Dendritic cell treated with granulocyte-macrophage colony-stimulating factor and Interleukin-4, amounts not matched to agents 40 ng/mL and 50 ng/mL, for 4 days (primary cell): ENCODE measurements at regions not wholly inside any gene's neighbourhood (a gene's known extent, or its start where the extent isn't known, plus 50 kb on each side); places are given as distances from the start of the nearest gene placed in this dataset.

Source experiments
- H3K27ac Mint-ChIP-seq: one replicate; pipeline ENCODE4 v1.8.0; 2022; ENCODE audit warnings: mild to moderate bottlenecking, mixed read lengths
- H3K27me3 Mint-ChIP-seq: one replicate; pipeline ENCODE4 v1.8.0; 2022; ENCODE audit warnings: mild to moderate bottlenecking, mixed read lengths
- H3K36me3 Mint-ChIP-seq: one replicate; pipeline ENCODE4 v1.8.0; 2022; ENCODE audit warnings: low read depth, mixed read lengths
- H3K4me1 Mint-ChIP-seq: one replicate; pipeline ENCODE4 v1.8.0; 2022; ENCODE audit warnings: low read depth, mixed read lengths
- H3K4me3 Mint-ChIP-seq: one replicate; pipeline ENCODE4 v1.8.0; 2022; ENCODE audit warnings: mild to moderate bottlenecking, moderate library complexity, mixed read lengths
- H3K9me3 Mint-ChIP-seq: one replicate; pipeline ENCODE4 v1.8.0; 2022; ENCODE audit warnings: mixed read lengths
- intact Hi-C: fragments of 100-400 bp; cut with micrococcal nuclease; formaldehyde crosslinking; loops from one replicate; pipeline ENCODE4 v1.15.0; 2022

GRCh38 chr14:58789736-58790135, 152.0 kb downstream of the DACT1 start:
- no peak overlapping the region for H3K27ac Mint-ChIP-seq
- intact Hi-C loops: no loop called here
- H3K36me3 Mint-ChIP-seq: no peaks in the 10 kb centered on the region
- H3K4me3 Mint-ChIP-seq: no peak overlapping the region
- H3K27me3 Mint-ChIP-seq: peaks cover 3% of the 10 kb centered on the region
- no peaks in the 10 kb centered on the region for H3K9me3 Mint-ChIP-seq
- H3K4me1 Mint-ChIP-seq: peaks cover 10% of the 10 kb centered on the region

- H3K27ac Mint-ChIP-seq: no peak overlapping the region
- H3K36me3 Mint-ChIP-seq: no peaks in the 10 kb centered on the region
- H3K27me3 Mint-ChIP-seq: no peaks in the 10 kb centered on the region
- H3K4me3 Mint-ChIP-seq: no peak overlapping the region
- no peaks in the 10 kb centered on the region for H3K9me3 Mint-ChIP-seq
- intact Hi-C loops: no loop called here
- peaks cover 10% of the 10 kb centered on the region for H3K4me1 Mint-ChIP-seq
Measured at GRCh38 chr14:58792416-58792815, 154.7 kb downstream of the DACT1 start.

GRCh38 chr14:58793131-58793740, 155.5 kb downstream of the DACT1 start:
- intact Hi-C loops: no loop called here
- no peak overlapping the region for H3K4me3 Mint-ChIP-seq
- no peaks in the 10 kb centered on the region for H3K27me3 Mint-ChIP-seq
- no peaks in the 10 kb centered on the region for H3K9me3 Mint-ChIP-seq
- H3K27ac Mint-ChIP-seq: no peak overlapping the region
- H3K4me1 Mint-ChIP-seq: peaks cover 8% of the 10 kb centered on the region
- H3K36me3 Mint-ChIP-seq: no peaks in the 10 kb centered on the region

GRCh38 chr14:58794993-58795762, 157.4 kb downstream of the DACT1 start:
- Mint-ChIP-seq H3K9me3 (no peaks in the 10 kb centered on the region), H3K27me3 (no peaks in the 10 kb centered on the region), H3K4me3 (no peak overlapping the region), H3K36me3 (no peaks in the 10 kb centered on the region), H3K4me1 (peaks cover 5% of the 10 kb centered on the region), H3K27ac (no peak overlapping the region)
- intact Hi-C loops: no loop called here

GRCh38 chr14:58796242-58797009, 158.7 kb downstream of the DACT1 start:
- Mint-ChIP-seq H3K27ac (no peak overlapping the region), H3K27me3 (no peaks in the 10 kb centered on the region), H3K9me3 (no peaks in the 10 kb centered on the region), H3K4me1 (peaks cover 5% of the 10 kb centered on the region), H3K4me3 (no peak overlapping the region), H3K36me3 (no peaks in the 10 kb centered on the region)
- intact Hi-C loops: no loop called here

- H3K4me1 Mint-ChIP-seq: peaks cover 5% of the 10 kb centered on the region
- no peaks in the 10 kb centered on the region for H3K9me3 Mint-ChIP-seq
- H3K27ac Mint-ChIP-seq: no peak overlapping the region
- no peaks in the 10 kb centered on the region for H3K27me3 Mint-ChIP-seq
- intact Hi-C loops: no loop called here
- no peak overlapping the region for H3K4me3 Mint-ChIP-seq
- H3K36me3 Mint-ChIP-seq: no peaks in the 10 kb centered on the region
Measured at GRCh38 chr14:58797010-58797429, 159.3 kb downstream of the DACT1 start.

- peaks cover 10% of the 10 kb centered on the region for H3K9me3 Mint-ChIP-seq
- intact Hi-C loops: no loop called here
- H3K27ac Mint-ChIP-seq: no peak overlapping the region
Measured at GRCh38 chr14:58798173-58798572, 160.4 kb downstream of the DACT1 start.

GRCh38 chr14:58801086-58801485, 163.3 kb downstream of the DACT1 start:
- Mint-ChIP-seq H3K4me1 (peaks cover 5% of the 10 kb centered on the region), H3K9me3 (peaks cover 12% of the 10 kb centered on the region), H3K27ac (no peak overlapping the region), H3K27me3 (no peaks in the 10 kb centered on the region), H3K36me3 (no peaks in the 10 kb centered on the region), H3K4me3 (no peak overlapping the region)
- intact Hi-C loops: no loop called here

More at GRCh38 chr14:58798173-58798572, 160.4 kb downstream of the DACT1 start:
- Mint-ChIP-seq H3K4me1 (peaks cover 5% of the 10 kb centered on the region), H3K27me3 (no peaks in the 10 kb centered on the region), H3K36me3 (no peaks in the 10 kb centered on the region), H3K4me3 (no peak overlapping the region)

GRCh38 chr14:58805057-58805456, 167.3 kb downstream of the DACT1 start:
- Mint-ChIP-seq H3K27me3 (no peaks in the 10 kb centered on the region), H3K4me3 (no peak overlapping the region), H3K27ac (no peak overlapping the region), H3K4me1 (peaks cover 9% of the 10 kb centered on the region), H3K36me3 (no peaks in the 10 kb centered on the region), H3K9me3 (peaks cover 12% of the 10 kb centered on the region)
- intact Hi-C loops: no loop called here

- intact Hi-C loops: no loop called here
- Mint-ChIP-seq H3K36me3 (no peaks in the 10 kb centered on the region), H3K27me3 (no peaks in the 10 kb centered on the region), H3K9me3 (peaks cover 12% of the 10 kb centered on the region), H3K4me3 (no peak overlapping the region), H3K27ac (no peak overlapping the region), H3K4me1 (peaks cover 9% of the 10 kb centered on the region)
Measured at GRCh38 chr14:58805605-58806409, 168.0 kb downstream of the DACT1 start.

- Mint-ChIP-seq H3K27ac (no peak overlapping the region), H3K4me3 (no peak overlapping the region), H3K9me3 (peaks cover 12% of the 10 kb centered on the region), H3K36me3 (no peaks in the 10 kb centered on the region), H3K4me1 (peaks cover 9% of the 10 kb centered on the region), H3K27me3 (no peaks in the 10 kb centered on the region)
- intact Hi-C loops: no loop called here
Measured at GRCh38 chr14:58807191-58807590, 169.4 kb downstream of the DACT1 start.

GRCh38 chr14:58808828-58809227, 171.1 kb downstream of the DACT1 start:
- intact Hi-C loops: no loop called here
- no peaks in the 10 kb centered on the region for H3K9me3 Mint-ChIP-seq
- peaks cover 9% of the 10 kb centered on the region for H3K4me1 Mint-ChIP-seq
- H3K4me3 Mint-ChIP-seq: no peak overlapping the region
- H3K27ac Mint-ChIP-seq: no peak overlapping the region
- no peaks in the 10 kb centered on the region for H3K27me3 Mint-ChIP-seq
- H3K36me3 Mint-ChIP-seq: no peaks in the 10 kb centered on the region

GRCh38 chr14:58809520-58809919, 171.8 kb downstream of the DACT1 start:
- H3K27me3 Mint-ChIP-seq: no peaks in the 10 kb centered on the region
- H3K27ac Mint-ChIP-seq: no peak overlapping the region
- H3K4me1 Mint-ChIP-seq: peaks cover 9% of the 10 kb centered on the region
- H3K9me3 Mint-ChIP-seq: no peaks in the 10 kb centered on the region
- H3K36me3 Mint-ChIP-seq: no peaks in the 10 kb centered on the region
- no peak overlapping the region for H3K4me3 Mint-ChIP-seq
- intact Hi-C loops: no loop called here
